GM19438 (cell line): ENCODE measurements at regions not wholly inside any gene's neighbourhood (a gene's known extent, or its start where the extent isn't known, plus 50 kb on each side); places are given as distances from the start of the nearest gene placed in this dataset.

Experiments used
- ATAC-seq: cut with Tn5 transposase; IDR thresholded peaks from one replicate; pipeline ENCODE4 v1.9.1; 2021; ENCODE audit warnings: low read depth; ENCODE audit not compliant: unreplicated experiment

DNA sequence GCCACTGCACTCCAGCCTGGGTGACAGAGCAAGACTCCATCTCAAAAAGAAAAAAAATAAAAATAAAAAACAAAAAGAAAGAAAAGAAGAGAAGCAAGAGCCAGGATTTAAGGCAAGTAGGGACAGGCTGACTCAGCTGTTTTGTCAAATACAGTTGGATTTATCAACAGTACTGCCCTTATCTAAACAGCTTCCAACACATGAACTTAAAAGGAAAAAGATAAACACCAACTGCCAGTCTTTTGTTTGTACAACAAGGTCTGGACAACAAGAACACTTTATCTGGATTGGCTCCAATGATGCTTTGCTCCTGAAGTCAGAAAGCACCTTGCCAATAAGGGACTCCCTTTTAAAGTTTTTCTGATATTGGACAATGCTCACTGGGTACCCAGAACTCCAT lies 886.0 kb downstream of the ADGRL2 start:
- ATAC-seq = no peak

GRCh38 chr1:82646888-82647287 lies 846.2 kb downstream of the ADGRL2 start:
- ATAC-seq = no peak

GRCh38 chr1:82646336-82646735 lies 845.6 kb downstream of the ADGRL2 start:
- ATAC-seq = no peak

GRCh38 chr1:82644186-82644915 lies 843.6 kb downstream of the ADGRL2 start:
- no peak for ATAC-seq

DNA sequence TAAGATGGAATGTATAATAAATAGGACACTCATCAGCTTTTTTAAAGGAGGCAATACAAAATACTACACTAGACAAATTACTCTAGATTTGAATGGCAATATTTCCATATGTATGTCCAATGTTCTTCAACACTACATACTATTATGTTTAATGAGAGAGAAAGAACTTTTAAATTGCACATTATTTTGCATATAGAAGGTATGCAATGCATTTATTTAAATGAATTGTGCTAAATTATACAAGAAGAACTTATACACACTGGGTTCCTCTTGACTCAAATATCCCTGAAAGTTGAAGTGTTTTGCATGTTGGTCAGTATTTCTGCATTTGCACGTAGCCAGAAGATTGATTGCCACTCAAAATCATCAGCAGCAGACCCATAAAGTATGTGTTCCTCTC lies 839.6 kb downstream of the ADGRL2 start:
- no peak for ATAC-seq

- no peak for ATAC-seq
Observed at GRCh38 chr1:82634266-82634665, 833.5 kb downstream of the ADGRL2 start.

DNA sequence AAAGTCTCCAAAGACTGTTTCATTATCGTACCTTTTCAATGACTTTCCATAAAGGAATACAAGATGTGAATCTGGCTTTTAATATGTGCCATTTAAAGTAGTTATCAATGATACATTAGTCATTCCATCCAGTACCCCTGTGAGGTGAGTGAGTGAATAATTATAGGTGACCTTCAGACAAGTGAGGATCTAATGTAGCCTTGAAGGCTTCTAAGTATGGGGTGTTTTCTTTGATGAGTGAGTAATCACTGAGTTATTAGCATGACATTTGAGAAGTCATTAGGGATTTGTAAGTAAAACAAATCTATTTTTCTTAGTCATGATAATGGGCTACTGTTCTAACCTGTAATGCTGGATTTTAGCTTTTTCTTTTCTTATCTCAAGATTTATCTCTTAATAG lies 831.4 kb downstream of the ADGRL2 start:
- ATAC-seq = no peak

- ATAC-seq = no peak
Observed at GRCh38 chr1:82628887-82629286, 828.2 kb downstream of the ADGRL2 start.

DNA sequence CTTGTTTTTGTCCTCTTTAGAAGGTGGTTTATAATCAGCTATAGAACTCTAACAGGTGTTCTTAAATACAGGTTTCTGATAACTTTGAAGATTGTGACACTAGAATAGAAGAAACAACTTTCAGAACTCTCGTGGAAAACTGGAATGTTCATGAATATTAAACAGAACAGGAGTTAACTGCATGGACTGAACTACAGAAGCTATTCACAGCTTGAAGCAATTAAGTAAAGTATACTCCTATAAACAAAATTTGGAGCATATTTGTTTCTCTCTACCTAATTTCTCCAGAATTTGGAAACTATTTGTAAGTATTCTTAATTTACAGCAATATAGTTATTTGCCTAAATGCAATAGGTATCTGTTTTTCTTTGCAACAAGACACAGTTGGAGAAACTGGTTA lies 824.8 kb downstream of the ADGRL2 start:
- ATAC-seq = no peak

DNA sequence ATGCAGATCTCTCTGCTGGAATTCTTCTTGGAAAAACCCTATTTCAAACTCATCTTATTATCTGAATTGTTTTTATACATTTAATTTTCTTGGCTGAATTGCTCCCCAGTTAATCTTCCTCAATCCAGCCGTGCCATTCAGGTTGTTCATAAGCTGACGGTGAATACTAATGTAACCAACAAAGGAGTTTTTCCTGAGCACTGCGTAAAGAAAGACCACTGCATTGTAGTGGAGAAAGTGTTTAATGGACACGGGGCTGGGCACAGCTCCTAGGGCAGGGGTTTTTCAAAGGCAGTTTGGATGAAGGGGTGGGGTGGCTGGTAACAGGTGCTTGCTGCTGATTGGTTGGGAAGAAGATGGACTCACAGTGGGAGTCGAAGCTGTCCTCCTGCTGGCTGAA lies 820.3 kb downstream of the ADGRL2 start:
- ATAC-seq = no peak

DNA sequence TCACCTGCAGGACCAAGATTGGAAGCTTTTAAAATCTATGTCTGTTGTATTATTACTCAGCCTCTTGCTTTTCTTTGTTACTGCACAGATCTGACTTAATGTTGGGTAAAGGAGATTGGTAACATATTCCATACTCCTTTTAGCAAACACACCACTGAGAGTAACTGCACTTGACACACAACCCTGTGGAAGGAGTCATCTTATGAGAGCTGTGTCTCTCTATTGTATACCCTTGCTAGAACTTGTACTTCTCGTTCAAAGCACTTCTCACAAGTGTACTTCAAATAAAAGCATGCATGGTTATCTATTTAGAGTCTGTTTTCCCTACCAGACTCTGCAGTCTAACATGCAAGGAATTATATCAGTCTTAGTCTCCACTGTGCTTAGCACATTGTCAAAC lies 813.4 kb downstream of the ADGRL2 start:
- no peak for ATAC-seq

GRCh38 chr1:82612986-82613385 lies 812.3 kb downstream of the ADGRL2 start:
- ATAC-seq = no peak

DNA sequence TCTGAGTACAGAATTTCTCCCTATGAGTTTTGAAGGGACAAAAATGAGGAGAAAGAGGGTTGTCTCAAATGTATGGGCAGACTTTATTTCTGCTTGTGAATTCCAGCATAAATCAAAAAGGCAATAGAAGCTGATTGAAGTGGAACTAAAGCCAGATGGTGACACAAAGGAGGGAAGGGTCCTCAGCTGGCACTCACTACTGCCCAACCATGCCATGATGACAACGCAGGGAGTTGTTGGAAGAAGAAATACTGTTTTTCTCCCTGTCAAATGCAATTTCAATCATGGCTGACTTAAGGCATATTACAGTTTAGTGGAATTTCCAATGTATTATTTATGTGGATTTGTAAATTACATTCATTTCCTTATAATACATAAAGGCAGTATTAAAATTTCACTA lies 805.8 kb downstream of the ADGRL2 start:
- no peak for ATAC-seq

- ATAC-seq = no peak
Observed at GRCh38 chr1:82604524-82604923, 803.8 kb downstream of the ADGRL2 start.

DNA sequence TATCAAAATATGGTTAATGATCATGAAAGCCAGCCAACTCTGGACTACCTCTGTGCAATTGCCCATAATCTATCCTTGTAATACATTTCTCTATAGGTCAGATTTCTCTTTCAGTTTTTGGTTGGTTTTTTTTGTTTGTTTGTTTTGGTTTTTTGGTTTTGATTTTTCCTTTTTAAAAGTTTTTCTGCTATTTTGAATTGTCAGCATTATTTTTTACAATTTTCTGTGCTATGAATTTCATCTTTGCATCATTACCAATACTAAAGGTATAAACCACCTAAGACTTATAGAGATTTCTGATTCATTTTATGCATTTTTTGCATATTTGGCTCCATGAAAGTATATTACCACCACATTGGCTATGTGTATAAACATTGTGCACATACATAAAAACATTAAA lies 799.6 kb downstream of the ADGRL2 start:
- no peak for ATAC-seq

GRCh38 chr1:82598812-82599211 lies 798.1 kb downstream of the ADGRL2 start:
- no peak for ATAC-seq

- no peak for ATAC-seq
Observed at GRCh38 chr1:82598337-82598736, 797.6 kb downstream of the ADGRL2 start.

- no peak for ATAC-seq
Observed at GRCh38 chr1:82597649-82598048, 796.9 kb downstream of the ADGRL2 start.

DNA sequence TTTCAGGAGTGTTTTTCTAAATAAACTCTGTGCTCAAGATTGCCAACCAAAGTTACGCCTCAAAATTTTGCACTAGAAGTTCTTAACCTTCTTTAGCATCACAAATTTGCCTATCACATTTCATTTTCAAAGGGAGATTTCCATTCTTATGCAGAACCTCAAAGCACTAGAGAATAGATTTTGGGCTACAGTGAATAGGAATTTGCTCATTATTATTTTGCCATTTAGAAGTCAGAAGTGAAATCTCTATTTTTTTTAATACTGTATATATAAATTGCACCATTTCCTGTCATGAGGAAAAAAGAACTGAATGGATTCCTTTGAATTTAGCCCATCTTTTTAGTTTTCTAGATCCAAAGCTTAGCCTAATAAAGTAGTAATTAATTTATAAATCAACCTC lies 796.4 kb downstream of the ADGRL2 start:
- no peak for ATAC-seq

GRCh38 chr1:82593561-82593960 lies 792.8 kb downstream of the ADGRL2 start:
- ATAC-seq = no peak

DNA sequence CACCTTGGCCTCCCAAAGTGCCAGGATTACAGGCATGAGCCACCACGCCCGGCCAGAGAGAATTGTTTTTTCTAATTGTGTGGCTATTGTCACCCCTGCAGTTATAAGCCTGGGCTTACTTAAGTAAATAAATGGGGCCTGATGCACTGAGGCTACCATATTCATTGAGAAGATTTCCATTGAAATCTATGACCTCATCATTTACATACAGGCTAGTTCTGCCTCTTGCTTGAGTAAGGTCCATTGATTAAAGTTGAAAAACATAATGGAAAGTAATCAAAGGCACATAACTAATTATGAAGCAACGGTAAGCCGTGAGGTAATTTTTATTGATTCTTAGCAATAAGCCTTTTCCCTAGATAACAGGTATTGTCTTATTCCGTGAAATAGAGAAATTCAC lies 788.9 kb downstream of the ADGRL2 start:
- ATAC-seq = no peak

DNA sequence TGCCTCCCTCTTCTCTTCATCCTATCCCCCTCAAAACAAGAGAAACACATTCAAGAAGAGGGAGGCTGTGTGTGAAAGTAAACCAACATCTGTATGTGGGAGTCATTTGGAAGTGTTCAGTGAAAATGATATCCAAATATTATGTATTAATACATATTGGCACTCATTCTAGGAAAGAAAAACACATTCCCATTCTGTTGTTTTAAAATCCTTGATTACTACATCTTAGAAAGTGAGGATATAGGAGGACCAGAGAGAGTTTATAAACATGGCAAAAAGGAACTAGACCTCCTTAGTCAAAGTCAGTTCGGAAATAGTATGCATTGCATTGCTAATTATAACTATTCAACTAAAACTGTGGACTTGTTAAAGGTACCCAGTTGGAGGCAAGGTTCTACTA lies 786.6 kb downstream of the ADGRL2 start:
- ATAC-seq = no peak

- no peak for ATAC-seq
Observed at GRCh38 chr1:82586473-82586872, 785.7 kb downstream of the ADGRL2 start.
